Retinal pigment epithelial cell (primary cell): ENCODE measurements at regions not wholly inside any gene's neighbourhood (a gene's known extent, or its start where the extent isn't known, plus 50 kb on each side); places are given as distances from the start of the nearest gene placed in this dataset.

Source experiments
- DNase-seq: peaks from one replicate; pipeline ENCODE4 v3.0.0-alpha.2; 2010; ENCODE audit warnings: low read depth
- H3K4me3 ChIP-seq: 2 replicates; pipeline ENCODE4 v1.5.1; 2011; ENCODE audit warnings: mild to moderate bottlenecking, low read length, control low read depth, moderate library complexity
- TF ChIP-seq, protein P1 (sequence below): conservative IDR thresholded peaks from 2 replicates; pipeline ENCODE4 v1.5.1; 2011; ENCODE audit warnings: low read depth, low read length, control low read depth, inconsistent platforms

DNA sequence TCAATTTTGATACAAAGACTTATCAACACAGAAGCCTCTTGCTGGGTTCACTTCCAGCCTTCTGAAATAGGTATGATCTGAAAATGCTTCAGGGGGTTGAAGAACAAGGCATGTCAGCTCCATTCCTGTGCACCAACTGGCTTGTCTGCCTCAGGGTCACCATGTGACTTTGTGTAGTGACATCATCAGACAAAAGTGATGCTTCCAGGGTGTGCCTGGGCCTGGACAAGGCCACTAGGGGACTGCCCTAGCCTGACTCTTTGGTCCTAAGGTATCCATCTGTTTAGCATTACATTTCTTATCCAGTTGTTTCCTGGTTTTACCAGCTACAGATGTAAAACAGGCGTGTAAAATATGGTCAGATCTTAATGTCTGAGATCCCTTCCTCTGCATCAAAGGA, 155.6 kb downstream of the CAND1 start:
- H3K4me3 ChIP-seq, result no peak overlapping the region
- DNase-seq, result no peak
- TF ChIP-seq, protein P1, sequence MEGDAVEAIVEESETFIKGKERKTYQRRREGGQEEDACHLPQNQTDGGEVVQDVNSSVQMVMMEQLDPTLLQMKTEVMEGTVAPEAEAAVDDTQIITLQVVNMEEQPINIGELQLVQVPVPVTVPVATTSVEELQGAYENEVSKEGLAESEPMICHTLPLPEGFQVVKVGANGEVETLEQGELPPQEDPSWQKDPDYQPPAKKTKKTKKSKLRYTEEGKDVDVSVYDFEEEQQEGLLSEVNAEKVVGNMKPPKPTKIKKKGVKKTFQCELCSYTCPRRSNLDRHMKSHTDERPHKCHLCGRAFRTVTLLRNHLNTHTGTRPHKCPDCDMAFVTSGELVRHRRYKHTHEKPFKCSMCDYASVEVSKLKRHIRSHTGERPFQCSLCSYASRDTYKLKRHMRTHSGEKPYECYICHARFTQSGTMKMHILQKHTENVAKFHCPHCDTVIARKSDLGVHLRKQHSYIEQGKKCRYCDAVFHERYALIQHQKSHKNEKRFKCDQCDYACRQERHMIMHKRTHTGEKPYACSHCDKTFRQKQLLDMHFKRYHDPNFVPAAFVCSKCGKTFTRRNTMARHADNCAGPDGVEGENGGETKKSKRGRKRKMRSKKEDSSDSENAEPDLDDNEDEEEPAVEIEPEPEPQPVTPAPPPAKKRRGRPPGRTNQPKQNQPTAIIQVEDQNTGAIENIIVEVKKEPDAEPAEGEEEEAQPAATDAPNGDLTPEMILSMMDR, result no peak

DNA sequence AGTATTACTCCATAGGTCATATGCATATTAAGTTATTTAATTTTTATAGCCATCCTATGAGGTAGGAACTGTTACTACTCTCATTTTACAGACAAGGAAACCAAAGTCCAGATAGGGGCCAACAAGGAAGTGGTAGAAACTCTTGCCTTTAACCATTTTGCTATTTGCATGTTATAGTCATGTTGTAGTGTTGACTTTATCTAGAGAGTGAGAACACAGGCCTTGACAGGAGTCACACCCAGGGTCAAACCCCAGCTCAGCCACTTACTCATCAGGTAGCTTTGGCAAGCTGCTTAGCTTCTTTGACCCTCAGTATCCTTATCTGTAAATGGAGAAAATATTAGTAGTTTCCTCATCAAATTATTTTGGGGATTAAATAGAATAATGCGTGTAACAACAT, 156.2 kb downstream of the CAND1 start:
- TF ChIP-seq, protein P1, result no peak
- H3K4me3 ChIP-seq, result no peak overlapping the region
- DNase-seq, result no peak

DNA sequence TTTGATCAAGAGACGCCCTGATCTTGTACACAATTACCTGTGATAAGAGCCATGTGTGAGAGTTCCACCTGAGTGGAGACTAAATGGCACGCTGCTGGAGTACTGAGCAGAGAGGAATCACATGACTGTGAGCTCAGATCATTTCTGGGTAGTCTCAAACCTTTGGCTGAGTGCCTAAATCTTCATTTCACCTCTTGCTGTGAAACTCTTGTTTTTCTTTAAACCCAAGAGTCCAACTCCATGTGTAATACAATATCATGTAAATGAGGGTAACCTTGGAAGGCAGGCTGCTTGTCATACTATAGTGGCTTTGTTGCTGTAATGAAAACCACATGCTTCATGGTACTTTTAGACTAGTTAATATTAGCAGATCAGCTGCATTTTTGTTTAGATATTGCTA, 156.9 kb downstream of the CAND1 start:
- H3K4me3 ChIP-seq, result no peak overlapping the region
- DNase-seq, result peak; percentile 35
- TF ChIP-seq, protein P1, result no peak

DNA sequence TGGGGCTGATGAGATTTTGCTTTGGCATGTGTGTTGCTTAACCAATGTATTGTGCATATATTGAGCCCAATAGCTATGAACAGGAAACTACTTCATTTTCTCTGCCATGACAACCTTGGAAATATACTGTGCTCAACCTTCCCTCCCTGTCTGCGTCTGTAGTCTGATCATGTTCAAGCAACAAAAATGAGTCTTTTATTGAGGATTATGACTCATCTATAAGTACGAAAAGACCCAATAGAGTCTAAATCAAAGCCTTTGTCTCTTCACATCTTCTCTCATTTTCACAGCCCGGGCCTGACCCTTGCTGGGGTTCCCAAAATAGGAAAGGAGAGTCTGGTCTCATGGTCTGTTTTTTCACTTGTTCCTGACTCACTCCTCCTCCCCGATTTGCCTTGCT, 158.2 kb downstream of the CAND1 start:
- TF ChIP-seq, protein P1, result no peak
- no peak for DNase-seq
- H3K4me3 ChIP-seq, result no peak overlapping the region

DNA sequence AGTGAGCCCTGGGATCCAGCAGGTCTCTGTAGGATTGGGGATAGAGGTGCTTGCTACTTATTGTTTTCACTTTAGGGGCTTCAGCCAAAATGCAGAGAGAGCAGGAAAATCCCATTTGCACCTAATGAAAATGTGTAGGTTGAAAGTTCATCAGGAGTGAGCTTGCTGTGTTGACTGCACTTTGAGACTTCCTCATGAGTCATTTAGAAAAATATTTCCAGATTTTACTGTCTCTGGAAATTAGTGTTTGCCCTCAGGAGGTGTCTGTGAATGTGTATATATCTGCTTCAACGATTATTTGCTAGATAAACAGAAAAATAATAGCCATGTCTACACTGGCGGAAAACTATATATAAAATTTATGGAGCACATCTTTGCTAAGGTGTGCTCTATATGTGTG, 159.3 kb downstream of the CAND1 start:
- DNase-seq, result no peak
- TF ChIP-seq, protein P1, result no peak
- no peak overlapping the region for H3K4me3 ChIP-seq

DNA sequence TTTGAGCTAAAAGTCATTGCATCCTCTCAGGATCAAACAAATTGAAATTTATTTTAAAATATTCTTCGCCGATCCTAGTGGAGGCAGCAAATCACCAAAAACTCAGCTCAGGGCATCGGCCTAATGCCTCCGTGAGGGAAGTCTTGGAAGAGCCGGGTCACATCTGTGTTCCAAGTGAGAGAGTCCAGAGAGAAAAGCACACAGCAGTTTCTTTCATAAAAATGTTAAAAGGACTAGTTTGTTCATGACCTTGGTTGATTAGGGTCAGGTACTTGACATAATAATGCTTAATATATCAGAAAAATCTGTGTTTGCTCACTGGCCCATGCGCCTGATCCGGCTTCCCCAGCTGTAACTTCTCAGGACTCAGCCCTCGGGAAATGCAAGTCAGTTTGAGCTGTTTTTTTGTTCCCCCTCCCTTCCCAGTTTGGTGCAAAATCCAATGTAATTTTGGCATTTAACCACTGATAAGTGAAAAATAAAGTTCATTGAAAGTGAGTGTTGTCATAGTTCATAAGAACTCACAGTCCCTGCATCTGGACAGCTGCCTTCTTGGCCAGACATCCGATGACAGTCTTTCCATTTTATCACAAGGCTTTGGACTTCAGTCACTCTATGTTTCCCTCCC, 161.7 kb downstream of the CAND1 start:
- H3K4me3 ChIP-seq, result no peak overlapping the region
- DNase-seq, result no peak
- TF ChIP-seq, protein P1, result peak; percentile 8

DNA sequence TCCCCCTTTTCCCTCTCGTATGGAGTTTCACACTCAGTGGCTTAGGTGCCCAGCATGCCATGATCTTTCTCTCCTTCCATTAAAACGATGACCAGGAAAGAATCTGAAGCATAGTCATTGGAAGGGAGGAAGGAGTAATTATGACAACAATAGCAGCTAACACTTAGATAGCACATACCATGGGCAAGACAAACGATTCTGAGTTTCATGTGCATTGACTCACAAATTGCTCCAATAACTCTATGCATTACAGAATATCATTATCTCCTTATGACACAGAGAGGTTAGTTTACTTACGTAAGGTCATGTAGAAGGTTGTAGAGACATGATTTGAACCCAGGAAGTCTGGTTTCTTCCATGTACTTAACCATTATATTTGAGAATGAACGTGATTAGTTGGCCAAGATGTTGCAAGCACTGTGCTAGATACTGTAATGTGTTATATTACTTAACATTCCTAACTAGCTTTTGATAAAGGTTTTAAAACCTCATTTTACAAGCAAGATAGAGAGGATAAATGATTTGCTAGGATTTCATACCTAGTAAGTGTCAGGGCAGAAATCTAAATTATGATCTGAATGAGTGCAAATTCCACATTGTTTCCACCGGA, 162.4 kb downstream of the CAND1 start:
- TF ChIP-seq, protein P1, result no peak
- no peak overlapping the region for H3K4me3 ChIP-seq
- no peak for DNase-seq
